ENCODE measurements at regions not wholly inside any gene's neighbourhood (a gene's known extent, or its start where the extent isn't known, plus 50 kb on each side); places are given as distances from the start of the nearest gene placed in this dataset.

GRCh38 chr6:144359783-144360182 lies 74.6 kb downstream of the UTRN start:
- Histone ChIP-seq H3K4me1 (replicated peaks in 1 of 4; ENCODE audit: control insufficient read depth in 3 of 4, insufficient read depth in 4 of 4, low read length in 3 of 4) (peaks cover 0 to 13% (median 2%) of the 10 kb centered on the region in 4 experiments; a peak in 2 of 7 replicates), H3K36me3 (ENCODE audit: control insufficient read depth in 2 of 4, insufficient read depth in 4 of 4, low read length in 3 of 4) (no peaks in the 10 kb centered on the region), H3K23me2 (ENCODE audit: low read depth, low read length) (no peaks in the 10 kb centered on the region), H3K79me2 (ENCODE audit: control insufficient read depth in 1 of 2, insufficient read depth in 2 of 2, low read length in 2 of 2) (peaks cover 0 to 46% of the 10 kb centered on the region in 2 experiments; a peak in 2 of 4 replicates), H2BK15ac (ENCODE audit: low read length) (no peak overlapping the region), H2AFZ (ENCODE audit: low read length) (no peak overlapping the region), H3K79me1 (ENCODE audit: low read depth, low read length) (no peaks in the 10 kb centered on the region), H3K27ac (ENCODE audit: low read depth, low read length) (no peak overlapping the region), H2BK20ac (ENCODE audit: low read length) (no peak overlapping the region), H3K9ac (replicated peaks in 1 of 4; ENCODE audit: extremely low read depth in 1 of 4, low read depth in 3 of 4, low read length in 3 of 4) (no peak overlapping the region), H3K18ac (ENCODE audit: extremely low read depth, low read length) (no peak overlapping the region), H3K4ac (replicated peaks; ENCODE audit: insufficient read length, low read depth, low read length) (no peak overlapping the region), H3K4me3 (ENCODE audit: extremely low read depth in 1 of 4, insufficient read depth in 2 of 4, low read depth in 3 of 4, low read length in 4 of 4) (no peak overlapping the region), H3K9me3 (ENCODE audit: insufficient read depth in 2 of 2, low read depth in 1 of 2, low read length in 1 of 2) (no peaks in the 10 kb centered on the region), H4K5ac (ENCODE audit: insufficient read length, low read depth, low read length) (no peak overlapping the region), H2AK5ac (ENCODE audit: low read depth, low read length) (no peak overlapping the region), H2BK120ac (replicated peaks; ENCODE audit: low read depth, low read length) (no peak overlapping the region), H2BK5ac (ENCODE audit: low read depth, low read length) (no peak overlapping the region), H4K8ac (ENCODE audit: extremely low read depth, insufficient read depth, low read length) (no peak overlapping the region), H4K20me1 (replicated peaks in 1 of 2; ENCODE audit: control insufficient read depth in 1 of 2, insufficient read depth in 2 of 2, low read length in 2 of 2) (no peaks in the 10 kb centered on the region), H3K4me2 (ENCODE audit: insufficient read depth in 1 of 2, low read depth in 2 of 2, low read length in 2 of 2) (no peak overlapping the region), H2BK12ac (ENCODE audit: low read depth, low read length) (no peak overlapping the region), H3K14ac (ENCODE audit: insufficient read length) (no peak overlapping the region), H3K23ac (ENCODE audit: insufficient read length) (no peak overlapping the region), H3K56ac (replicated peaks; ENCODE audit: insufficient read length, low read depth, low read length) (no peak overlapping the region), H4K91ac (replicated peaks; ENCODE audit: insufficient read length, low read length) (no peak overlapping the region), H3K27me3 (replicated peaks in 1 of 4; ENCODE audit: control insufficient read depth in 3 of 4, extremely low read depth in 1 of 4, insufficient read depth in 3 of 4, low read length in 3 of 4) (no peaks in the 10 kb centered on the region)
- DNase-seq (ENCODE audit: low read depth in 1 of 2, low spot score in 2 of 2), result no peak
- ChIA-PET CTCF (ENCODE audit: partially characterized antibody) (interaction anchor here (1.3 to 1.4 kb wide), 2 partner anchors 16 to 19 kb away, joined by 3 read pairs; no protein-coding TSS in a partner anchor), POLR2A (ENCODE audit: partially characterized antibody) (interaction anchor here (0.7 kb wide), 1 partner anchor 46 kb away, joined by 3 read pairs; no protein-coding TSS in a partner anchor)
- FAIRE-seq, result no peak
- WGBS, 2 experiments (ENCODE audit: extremely low coverage in 1 of 2, insufficient coverage in 1 of 2, insufficient read length in 1 of 2, insufficient replicate concordance in 2 of 2, low coverage in 1 of 2, low lambda C conversion rate in 2 of 2, missing lambda C conversion rate in 1 of 2), result 100% methylated on average over 1 of the region's 1 CpG; no CpG with 5 or more reads in 1 of the 2 experiments
- no peak for TF ChIP-seq SP2 (IDR thresholded peaks at IDR 0.05; ENCODE audit: low read length)
- TF ChIP-seq TBP (IDR thresholded peaks at IDR 0.05; ENCODE audit: low read depth, low read length), result no peak
- no peak for TF ChIP-seq FOSL1 (IDR thresholded peaks at IDR 0.05; ENCODE audit: insufficient read depth, low read depth, low read length)
- no peak for TF ChIP-seq SP4 (IDR thresholded peaks at IDR 0.05; ENCODE audit: low read length)
- no peak for TF ChIP-seq SRF (IDR thresholded peaks at IDR 0.05; ENCODE audit: low read depth, low read length)
- TF ChIP-seq BCL11A (IDR thresholded peaks at IDR 0.05; ENCODE audit: low read depth in 2 of 2, low read length in 2 of 2), result no peak
- TF ChIP-seq SUZ12 (IDR thresholded peaks at IDR 0.05; ENCODE audit: low read length), result no peak

Measured in H1 (cell line).